ENCODE measurements at regions not wholly inside any gene's neighbourhood (a gene's known extent, or its start where the extent isn't known, plus 50 kb on each side); places are given as distances from the start of the nearest gene placed in this dataset.

GRCh38 chr11:42713753-42714152, 598.0 kb upstream of the API5 start:
- Mint-ChIP-seq H3K27me3 (ENCODE audit: low read depth) (no peaks in the 10 kb centered on the region), H3K4me3 (ENCODE audit: low read depth) (no peak overlapping the region), H3K27ac (no peak overlapping the region), H3K36me3 (ENCODE audit: low read depth) (no peaks in the 10 kb centered on the region), H3K4me1 (ENCODE audit: low read depth) (no peaks in the 10 kb centered on the region), H3K9me3 (peaks cover 32% of the 10 kb centered on the region)
- DNase-seq (ENCODE audit: low spot score): no peak
- intact Hi-C loops (cut with micrococcal nuclease): no loop called here

GRCh38 chr11:42720716-42721563, 590.9 kb upstream of the API5 start:
- peaks cover 28% of the 10 kb centered on the region for H3K9me3 Mint-ChIP-seq
- H3K4me3 Mint-ChIP-seq (ENCODE audit: low read depth): no peak overlapping the region
- no peaks in the 10 kb centered on the region for H3K4me1 Mint-ChIP-seq (ENCODE audit: low read depth)
- no peaks in the 10 kb centered on the region for H3K27me3 Mint-ChIP-seq (ENCODE audit: low read depth)
- no peak for DNase-seq (ENCODE audit: low spot score)
- no peaks in the 10 kb centered on the region for H3K36me3 Mint-ChIP-seq (ENCODE audit: low read depth)
- no peak overlapping the region for H3K27ac Mint-ChIP-seq
- intact Hi-C loops (cut with micrococcal nuclease): no loop called here

GRCh38 chr11:42727879-42728278, 583.9 kb upstream of the API5 start:
- no peak overlapping the region for H3K27ac Mint-ChIP-seq
- no peak overlapping the region for H3K4me3 Mint-ChIP-seq (ENCODE audit: low read depth)
- peaks cover 13% of the 10 kb centered on the region for H3K9me3 Mint-ChIP-seq
- intact Hi-C loops (cut with micrococcal nuclease): no loop called here
- H3K4me1 Mint-ChIP-seq (ENCODE audit: low read depth): no peaks in the 10 kb centered on the region
- no peaks in the 10 kb centered on the region for H3K36me3 Mint-ChIP-seq (ENCODE audit: low read depth)
- DNase-seq (ENCODE audit: low spot score): no peak
- H3K27me3 Mint-ChIP-seq (ENCODE audit: low read depth): no peaks in the 10 kb centered on the region

- Mint-ChIP-seq H3K4me1 (ENCODE audit: low read depth) (no peaks in the 10 kb centered on the region), H3K9me3 (peaks cover 3% of the 10 kb centered on the region), H3K36me3 (ENCODE audit: low read depth) (no peaks in the 10 kb centered on the region), H3K27me3 (ENCODE audit: low read depth) (no peaks in the 10 kb centered on the region), H3K27ac (no peak overlapping the region), H3K4me3 (ENCODE audit: low read depth) (no peak overlapping the region)
- intact Hi-C loops (cut with micrococcal nuclease): no loop called here
- DNase-seq (ENCODE audit: low spot score): no peak
Measured at GRCh38 chr11:42762348-42762747, 549.4 kb upstream of the API5 start.

- Mint-ChIP-seq H3K27ac (no peak overlapping the region), H3K4me1 (ENCODE audit: low read depth) (no peaks in the 10 kb centered on the region), H3K36me3 (ENCODE audit: low read depth) (no peaks in the 10 kb centered on the region), H3K4me3 (ENCODE audit: low read depth) (no peak overlapping the region), H3K27me3 (ENCODE audit: low read depth) (no peaks in the 10 kb centered on the region), H3K9me3 (no peaks in the 10 kb centered on the region)
- no peak for DNase-seq (ENCODE audit: low spot score)
- intact Hi-C loops (cut with micrococcal nuclease): no loop called here
Measured at GRCh38 chr11:42764936-42765335, 546.9 kb upstream of the API5 start.

GRCh38 chr11:42768576-42768975, 543.2 kb upstream of the API5 start:
- no peak overlapping the region for H3K4me3 Mint-ChIP-seq (ENCODE audit: low read depth)
- H3K9me3 Mint-ChIP-seq: no peaks in the 10 kb centered on the region
- no peaks in the 10 kb centered on the region for H3K4me1 Mint-ChIP-seq (ENCODE audit: low read depth)
- H3K27me3 Mint-ChIP-seq (ENCODE audit: low read depth): no peaks in the 10 kb centered on the region
- H3K27ac Mint-ChIP-seq: no peak overlapping the region
- DNase-seq (ENCODE audit: low spot score): no peak
- H3K36me3 Mint-ChIP-seq (ENCODE audit: low read depth): no peaks in the 10 kb centered on the region
- intact Hi-C loops (cut with micrococcal nuclease): no loop called here

- no peak overlapping the region for H3K27ac Mint-ChIP-seq
- H3K4me1 Mint-ChIP-seq (ENCODE audit: low read depth): no peaks in the 10 kb centered on the region
- no peak for DNase-seq (ENCODE audit: low spot score)
Measured at GRCh38 chr11:42770444-42771065, 541.2 kb upstream of the API5 start.

DNA sequence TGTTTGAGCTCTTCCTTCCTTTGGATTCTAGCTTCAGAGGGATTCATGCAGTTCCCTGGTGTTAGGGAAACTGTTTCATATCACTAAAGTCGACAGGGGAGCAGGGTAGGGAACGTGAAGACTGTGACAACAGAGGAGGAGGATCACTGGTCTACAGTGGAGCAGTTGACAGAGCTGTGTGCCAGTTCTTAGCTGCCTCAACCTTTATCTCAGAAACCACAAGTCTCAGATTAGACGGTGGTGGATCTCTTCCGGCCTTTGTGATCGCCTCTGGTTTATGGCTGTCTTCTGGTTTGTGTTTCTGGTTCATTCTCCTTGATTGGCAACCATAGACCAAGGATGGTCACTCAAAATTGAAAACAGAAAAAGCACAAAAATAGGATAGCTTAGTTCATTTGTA, 538.9 kb upstream of the API5 start:
- no peak for DNase-seq (ENCODE audit: low spot score)
- Mint-ChIP-seq H3K9me3 (no peaks in the 10 kb centered on the region), H3K27me3 (ENCODE audit: low read depth) (no peaks in the 10 kb centered on the region), H3K36me3 (ENCODE audit: low read depth) (no peaks in the 10 kb centered on the region), H3K4me3 (ENCODE audit: low read depth) (no peak overlapping the region), H3K4me1 (ENCODE audit: low read depth) (no peaks in the 10 kb centered on the region), H3K27ac (no peak overlapping the region)
- intact Hi-C loops (cut with micrococcal nuclease): no loop called here

More at GRCh38 chr11:42770444-42771065, 541.2 kb upstream of the API5 start:
- H3K27me3 Mint-ChIP-seq (ENCODE audit: low read depth): no peaks in the 10 kb centered on the region
- no peaks in the 10 kb centered on the region for H3K36me3 Mint-ChIP-seq (ENCODE audit: low read depth)
- H3K4me3 Mint-ChIP-seq (ENCODE audit: low read depth): no peak overlapping the region
- no peaks in the 10 kb centered on the region for H3K9me3 Mint-ChIP-seq
- intact Hi-C loops (cut with micrococcal nuclease): loop anchor here (2.0 kb wide), 1 partner anchor 512 kb away; no protein-coding TSS in a partner anchor

- Mint-ChIP-seq H3K4me3 (ENCODE audit: low read depth) (no peak overlapping the region), H3K9me3 (no peaks in the 10 kb centered on the region), H3K4me1 (ENCODE audit: low read depth) (no peaks in the 10 kb centered on the region), H3K27ac (no peak overlapping the region), H3K36me3 (ENCODE audit: low read depth) (no peaks in the 10 kb centered on the region), H3K27me3 (ENCODE audit: low read depth) (no peaks in the 10 kb centered on the region)
- no peak for DNase-seq (ENCODE audit: low spot score)
- intact Hi-C loops (cut with micrococcal nuclease): no loop called here
Measured at GRCh38 chr11:42773729-42774128, 538.1 kb upstream of the API5 start.

DNA sequence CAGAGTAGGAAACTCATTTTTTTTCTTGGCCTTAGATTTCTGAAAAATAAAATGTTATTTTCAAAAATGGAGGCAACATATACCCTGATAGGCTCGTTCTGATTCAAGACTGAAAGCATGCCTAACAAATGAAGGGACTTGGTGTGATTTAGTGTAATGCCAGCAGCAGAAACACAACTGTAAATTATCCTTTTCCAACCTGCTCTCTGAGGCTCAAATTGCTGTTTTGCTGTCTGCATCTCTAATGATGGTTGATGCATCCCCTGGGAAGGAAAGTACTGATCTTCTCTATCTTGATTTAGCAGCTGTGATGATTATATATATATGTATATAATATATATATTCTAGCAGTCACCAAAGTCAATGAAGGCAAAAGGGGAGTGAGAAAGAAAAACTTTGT, 537.2 kb upstream of the API5 start:
- H3K4me1 Mint-ChIP-seq (ENCODE audit: low read depth): no peaks in the 10 kb centered on the region
- H3K27ac Mint-ChIP-seq: no peak overlapping the region
- no peaks in the 10 kb centered on the region for H3K9me3 Mint-ChIP-seq
- H3K27me3 Mint-ChIP-seq (ENCODE audit: low read depth): no peaks in the 10 kb centered on the region
- H3K4me3 Mint-ChIP-seq (ENCODE audit: low read depth): no peak overlapping the region
- DNase-seq (ENCODE audit: low spot score): no peak
- intact Hi-C loops (cut with micrococcal nuclease): no loop called here
- H3K36me3 Mint-ChIP-seq (ENCODE audit: low read depth): no peaks in the 10 kb centered on the region

- no peaks in the 10 kb centered on the region for H3K36me3 Mint-ChIP-seq (ENCODE audit: low read depth)
- intact Hi-C loops (cut with micrococcal nuclease): no loop called here
- H3K4me3 Mint-ChIP-seq (ENCODE audit: low read depth): no peak overlapping the region
- no peaks in the 10 kb centered on the region for H3K27me3 Mint-ChIP-seq (ENCODE audit: low read depth)
- no peak overlapping the region for H3K27ac Mint-ChIP-seq
- no peak for DNase-seq (ENCODE audit: low spot score)
- H3K9me3 Mint-ChIP-seq: no peaks in the 10 kb centered on the region
- no peaks in the 10 kb centered on the region for H3K4me1 Mint-ChIP-seq (ENCODE audit: low read depth)
Measured at GRCh38 chr11:42777776-42778175, 534.0 kb upstream of the API5 start.

DNA sequence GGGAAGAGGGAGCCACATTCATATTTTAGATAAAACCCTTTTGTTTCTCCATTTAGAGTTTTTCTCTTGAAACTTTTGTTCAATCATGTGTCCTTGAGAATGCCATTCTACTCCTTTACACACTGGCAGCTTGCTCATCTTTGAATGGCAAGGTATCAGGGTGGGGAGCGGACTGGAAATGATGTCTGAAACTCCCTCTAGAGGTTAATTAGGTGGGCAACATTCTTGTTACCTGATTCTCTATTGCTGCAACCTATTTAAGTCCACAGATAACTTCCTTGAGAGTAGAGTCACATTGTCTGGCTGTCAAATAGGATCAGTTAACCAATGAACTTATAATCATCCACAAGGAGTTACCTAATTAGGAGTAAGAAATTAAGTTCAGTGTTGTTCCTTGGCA, 533.6 kb upstream of the API5 start:
- intact Hi-C loops (cut with micrococcal nuclease): no loop called here
- DNase-seq (ENCODE audit: low spot score): no peak
- no peak overlapping the region for H3K27ac Mint-ChIP-seq
- no peak overlapping the region for H3K4me3 Mint-ChIP-seq (ENCODE audit: low read depth)
- H3K4me1 Mint-ChIP-seq (ENCODE audit: low read depth): no peaks in the 10 kb centered on the region
- H3K9me3 Mint-ChIP-seq: no peaks in the 10 kb centered on the region
- H3K27me3 Mint-ChIP-seq (ENCODE audit: low read depth): no peaks in the 10 kb centered on the region
- no peaks in the 10 kb centered on the region for H3K36me3 Mint-ChIP-seq (ENCODE audit: low read depth)

GRCh38 chr11:42779555-42779954, 532.2 kb upstream of the API5 start:
- no peak overlapping the region for H3K4me3 Mint-ChIP-seq (ENCODE audit: low read depth)
- H3K9me3 Mint-ChIP-seq: peaks cover 1% of the 10 kb centered on the region
- intact Hi-C loops (cut with micrococcal nuclease): no loop called here
- no peaks in the 10 kb centered on the region for H3K27me3 Mint-ChIP-seq (ENCODE audit: low read depth)
- H3K27ac Mint-ChIP-seq: no peak overlapping the region
- H3K4me1 Mint-ChIP-seq (ENCODE audit: low read depth): no peaks in the 10 kb centered on the region
- no peak for DNase-seq (ENCODE audit: low spot score)
- no peaks in the 10 kb centered on the region for H3K36me3 Mint-ChIP-seq (ENCODE audit: low read depth)

All from activated T-helper 2 cell treated with anti-CD3 and anti-CD28 coated beads, Interferon-gamma antibody, Interleukin-2, Interleukin-4, amounts not matched to agents 10 μg/mL and 5 μg/mL and 100 μg/mL, durations not matched to agents 14 hours and 24 hours and 36 hours (primary cell).